T-cell (primary cell): ENCODE measurements at regions not wholly inside any gene's neighbourhood (a gene's known extent, or its start where the extent isn't known, plus 50 kb on each side); places are given as distances from the start of the nearest gene placed in this dataset.

ENCODE experiments used
- ATAC-seq, 4 experiments: fragments of 200-7000 bp in 3 of 4; fragments of 150-1000 bp in 1 of 4; cut with Tn5 transposase; replicated peaks in 1 of 4; 1 replicate in 3 of 4; 2 replicates in 1 of 4; pipeline ENCODE4 v1.10.0; 2021; ENCODE audit warnings: moderate library complexity in 3 of 4, mild to moderate bottlenecking in 2 of 4, moderate number of reproducible peaks in 1 of 4
- CTCF ChIA-PET, 2 donors: fragments of 300-600 bp; sonication (Branson Sonifier 250); formaldehyde crosslinking; loops; one replicate each; lab custom pipeline; 2022; ENCODE audit warnings: antibody characterized with exemption in 2 of 2; lab: Charles Lee
- POLR2A ChIA-PET, 2 donors: fragments of 300-600 bp; sonication (Branson Sonifier 250); formaldehyde crosslinking; loops; one replicate each; lab custom pipeline; 2022; ENCODE audit warnings: antibody characterized with exemption in 2 of 2; lab: Charles Lee
- DNase-seq, 35 experiments: peaks; one replicate each; pipeline versions ENCODE4 v3.0.0 to v3.0.0-alpha.2; 2013 to 2023
- H3K27ac ChIP-seq: one replicate; pipeline ENCODE4 v1.5.1; 2013; ENCODE audit warnings: low read length
- H3K27me3 ChIP-seq, 2 experiments: replicated peaks in 1 of 2; 1 replicate in 1 of 2; 2 replicates in 1 of 2; pipeline versions ENCODE4 v1.6.1 to v1.7.0; 2013; ENCODE audit warnings: low read length in 1 of 2, mixed read lengths in 1 of 2; ENCODE audit not compliant: control insufficient read depth in 2 of 2, insufficient read depth in 2 of 2; ENCODE audit errors: extremely low read depth in 1 of 2
- H3K36me3 ChIP-seq, 2 donors: 1 replicate in 1 of 2; 2 replicates in 1 of 2; pipeline versions ENCODE4 v1.6.1 to v1.7.0; 2013; ENCODE audit warnings: low read length in 1 of 2; ENCODE audit not compliant: control insufficient read depth in 2 of 2, insufficient read depth in 1 of 2; ENCODE audit errors: extremely low read depth in 1 of 2
- H3K4me1 ChIP-seq, 2 experiments: 1 replicate in 1 of 2; 2 replicates in 1 of 2; pipeline versions ENCODE4 v1.6.1 to v1.7.0; 2013; ENCODE audit warnings: low read length in 2 of 2, mixed read lengths in 1 of 2; ENCODE audit not compliant: insufficient read depth in 2 of 2, control insufficient read depth in 1 of 2; ENCODE audit errors: extremely low read depth in 1 of 2
- H3K4me3 ChIP-seq, 2 donors: 1 replicate in 1 of 2; 2 replicates in 1 of 2; pipeline versions ENCODE4 v1.5.1 to v1.7.0; 2013; ENCODE audit warnings: mild to moderate bottlenecking in 2 of 2, low read length in 1 of 2, moderate library complexity in 1 of 2; ENCODE audit not compliant: control insufficient read depth in 1 of 2; ENCODE audit errors: extremely low read depth in 1 of 2
- H3K9me3 ChIP-seq: 2 replicates; pipeline ENCODE4 v1.7.0; 2013
- H3K27ac Mint-ChIP-seq, 2 donors: one replicate each; pipeline ENCODE4 v1.8.0; 2020 to 2021; ENCODE audit warnings: mild to moderate bottlenecking in 2 of 2, mixed read lengths in 2 of 2
- H3K27me3 Mint-ChIP-seq, 2 donors: one replicate each; pipeline ENCODE4 v1.8.0; 2021 to 2022; ENCODE audit warnings: mixed read lengths in 2 of 2
- H3K36me3 Mint-ChIP-seq: one replicate; pipeline ENCODE4 v1.8.0; 2021; ENCODE audit warnings: mixed read lengths
- H3K4me1 Mint-ChIP-seq, 3 donors: one replicate each; pipeline ENCODE4 v1.8.0; 2020 to 2022; ENCODE audit warnings: mixed read lengths in 3 of 3, mild to moderate bottlenecking in 1 of 3
- H3K4me3 Mint-ChIP-seq, 3 donors: one replicate each; pipeline ENCODE4 v1.8.0; 2020 to 2022; ENCODE audit warnings: mild to moderate bottlenecking in 3 of 3, mixed read lengths in 3 of 3, moderate library complexity in 3 of 3
- H3K9me3 Mint-ChIP-seq, 3 donors: one replicate each; pipeline ENCODE4 v1.8.0; 2020 to 2022; ENCODE audit warnings: mixed read lengths in 3 of 3
- WGBS: methylation state at CpG from one replicate; pipeline ENCODE4 v1.1.5; 2013; ENCODE audit warnings: missing lambda C conversion rate; ENCODE audit not compliant: insufficient coverage; 5-methylcytosine and 5-hydroxymethylcytosine counted together

GRCh38 chr9:80400624-80401230, 829.0 kb downstream of the TLE4 start:
- Histone ChIP-seq H3K27me3 (no peaks in the 10 kb centered on the region), H3K9me3 (no peaks in the 10 kb centered on the region), H3K27ac (no peak overlapping the region), H3K4me1 (no peaks in the 10 kb centered on the region), H3K36me3 (no peaks in the 10 kb centered on the region), H3K4me3 (no peak overlapping the region)
- peaks cover 0 to 7% (median 5%) of the 10 kb centered on the region in 3 donors for H3K9me3 Mint-ChIP-seq
- ATAC-seq (no peak), DNase-seq (no peak)
- H3K4me3 Mint-ChIP-seq = no peak overlapping the region
- POLR2A ChIA-PET = no interaction called here
- no peaks in the 10 kb centered on the region for H3K36me3 Mint-ChIP-seq
- no peak overlapping the region for H3K27ac Mint-ChIP-seq
- CTCF ChIA-PET = no interaction called here
- no peaks in the 10 kb centered on the region for H3K27me3 Mint-ChIP-seq
- H3K4me1 Mint-ChIP-seq = no peaks in the 10 kb centered on the region
- WGBS = no CpG with 5 or more reads among the region's 3 CpGs

DNA sequence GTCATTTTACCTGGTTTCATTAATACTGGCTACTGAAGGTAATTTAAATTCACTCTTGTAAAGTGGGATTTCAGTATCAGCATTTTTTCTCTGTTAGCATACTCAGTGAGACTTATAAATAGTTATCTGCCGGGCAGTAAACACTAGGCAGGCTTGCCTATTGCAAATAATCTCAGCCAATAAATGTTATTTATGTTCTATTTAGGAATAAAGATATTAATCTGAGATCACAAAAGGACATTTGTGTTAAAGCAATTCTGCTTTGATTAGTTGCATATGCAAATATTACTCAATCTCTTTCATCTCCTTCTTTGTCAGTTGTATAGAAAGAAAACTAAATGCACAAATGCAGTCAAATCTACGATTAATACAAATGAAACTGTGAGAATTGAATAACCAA, 827.8 kb downstream of the TLE4 start:
- no peak for DNase-seq
- ATAC-seq = no peak
- POLR2A ChIA-PET = no interaction called here
- no CpG with 5 or more reads among the region's 2 CpGs for WGBS
- CTCF ChIA-PET = no interaction called here
- no peaks in the 10 kb centered on the region for H3K36me3 ChIP-seq
- H3K27ac Mint-ChIP-seq = no peak overlapping the region
- no peaks in the 10 kb centered on the region for H3K27me3 ChIP-seq
- peaks cover 0 to 7% (median 3%) of the 10 kb centered on the region in 3 donors for H3K9me3 Mint-ChIP-seq
- H3K9me3 ChIP-seq = no peaks in the 10 kb centered on the region
- no peak overlapping the region for H3K4me3 Mint-ChIP-seq
- H3K27ac ChIP-seq = no peak overlapping the region
- H3K36me3 Mint-ChIP-seq = no peaks in the 10 kb centered on the region
- no peaks in the 10 kb centered on the region for H3K27me3 Mint-ChIP-seq
- H3K4me3 ChIP-seq = no peak overlapping the region
- H3K4me1 ChIP-seq = no peaks in the 10 kb centered on the region
- no peaks in the 10 kb centered on the region for H3K4me1 Mint-ChIP-seq

DNA sequence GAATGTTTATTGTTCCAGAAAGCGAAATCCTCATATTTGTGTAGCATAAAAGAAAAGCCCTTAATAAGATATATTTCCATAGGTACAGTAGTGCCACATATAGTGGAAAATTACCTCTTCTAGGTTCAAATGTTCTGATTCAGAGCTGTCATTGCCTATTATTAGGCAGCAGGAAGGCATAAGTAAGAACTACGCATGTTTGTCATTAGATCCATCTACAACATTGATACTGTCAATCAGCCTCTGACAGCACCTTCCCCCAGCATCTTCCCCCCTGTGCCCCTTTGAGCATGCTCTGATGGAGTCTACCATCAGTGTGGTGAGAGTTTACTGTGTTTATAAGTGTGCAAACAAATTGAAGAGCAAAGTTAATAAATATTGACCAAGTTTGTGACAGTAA, 816.1 kb downstream of the TLE4 start:
- Mint-ChIP-seq H3K27me3 (no peaks in the 10 kb centered on the region), H3K36me3 (no peaks in the 10 kb centered on the region), H3K4me3 (no peak overlapping the region), H3K27ac (no peak overlapping the region), H3K9me3 (peaks cover 4 to 11% (median 5%) of the 10 kb centered on the region in 3 donors), H3K4me1 (no peaks in the 10 kb centered on the region)
- Histone ChIP-seq H3K4me1 (no peaks in the 10 kb centered on the region), H3K27ac (no peak overlapping the region), H3K27me3 (no peaks in the 10 kb centered on the region), H3K36me3 (no peaks in the 10 kb centered on the region), H3K4me3 (no peak overlapping the region), H3K9me3 (no peaks in the 10 kb centered on the region)
- CTCF ChIA-PET = no interaction called here
- POLR2A ChIA-PET = no interaction called here
- ATAC-seq (no peak), DNase-seq (no peak)
- no CpG with 5 or more reads among the region's 2 CpGs for WGBS

DNA sequence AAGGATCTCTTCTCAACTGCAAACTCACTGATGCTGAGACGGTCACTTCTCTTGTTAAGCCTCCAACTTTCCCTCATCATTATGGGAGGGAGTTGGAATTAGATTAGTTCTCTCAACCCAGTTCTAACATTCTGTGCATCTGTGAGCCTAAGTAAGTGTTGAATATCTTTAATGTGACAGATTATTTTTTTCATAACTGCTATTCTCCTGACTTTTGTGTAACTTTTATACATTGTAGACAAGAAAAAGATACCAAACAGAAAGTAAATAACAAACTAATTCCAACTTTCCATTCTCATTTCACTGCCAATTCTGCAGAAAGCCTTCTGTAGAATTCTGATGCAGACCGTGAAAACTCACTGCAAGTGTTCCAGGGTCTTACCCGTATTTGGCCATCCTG, 813.5 kb downstream of the TLE4 start:
- DNase-seq (no peak), ATAC-seq (no peak)
- no peak overlapping the region for H3K27ac ChIP-seq
- Mint-ChIP-seq H3K9me3 (peaks cover 0 to 4% (median 0%) of the 10 kb centered on the region in 3 donors), H3K4me1 (no peaks in the 10 kb centered on the region), H3K27ac (no peak overlapping the region), H3K36me3 (no peaks in the 10 kb centered on the region), H3K4me3 (no peak overlapping the region), H3K27me3 (no peaks in the 10 kb centered on the region)
- 86% methylated on average over 1 of the region's 3 CpGs for WGBS
- no peaks in the 10 kb centered on the region for H3K9me3 ChIP-seq
- POLR2A ChIA-PET = no interaction called here
- no peak overlapping the region for H3K4me3 ChIP-seq
- no peaks in the 10 kb centered on the region for H3K4me1 ChIP-seq
- H3K27me3 ChIP-seq = no peaks in the 10 kb centered on the region
- CTCF ChIA-PET = no interaction called here
- H3K36me3 ChIP-seq = no peaks in the 10 kb centered on the region

- Histone ChIP-seq H3K27me3 (no peaks in the 10 kb centered on the region), H3K36me3 (no peaks in the 10 kb centered on the region), H3K4me1 (no peaks in the 10 kb centered on the region), H3K9me3 (no peaks in the 10 kb centered on the region), H3K4me3 (no peak overlapping the region), H3K27ac (no peak overlapping the region)
- Mint-ChIP-seq H3K4me3 (no peak overlapping the region), H3K36me3 (no peaks in the 10 kb centered on the region), H3K27me3 (no peaks in the 10 kb centered on the region), H3K27ac (no peak overlapping the region), H3K4me1 (no peaks in the 10 kb centered on the region), H3K9me3 (peaks cover 0 to 2% (median 0%) of the 10 kb centered on the region in 3 donors)
- POLR2A ChIA-PET = no interaction called here
- CTCF ChIA-PET = no interaction called here
- DNase-seq (no peak), ATAC-seq (no peak)
- no CpG with 5 or more reads among the region's 2 CpGs for WGBS
Measured at GRCh38 chr9:80383331-80383730, 811.6 kb downstream of the TLE4 start.

DNA sequence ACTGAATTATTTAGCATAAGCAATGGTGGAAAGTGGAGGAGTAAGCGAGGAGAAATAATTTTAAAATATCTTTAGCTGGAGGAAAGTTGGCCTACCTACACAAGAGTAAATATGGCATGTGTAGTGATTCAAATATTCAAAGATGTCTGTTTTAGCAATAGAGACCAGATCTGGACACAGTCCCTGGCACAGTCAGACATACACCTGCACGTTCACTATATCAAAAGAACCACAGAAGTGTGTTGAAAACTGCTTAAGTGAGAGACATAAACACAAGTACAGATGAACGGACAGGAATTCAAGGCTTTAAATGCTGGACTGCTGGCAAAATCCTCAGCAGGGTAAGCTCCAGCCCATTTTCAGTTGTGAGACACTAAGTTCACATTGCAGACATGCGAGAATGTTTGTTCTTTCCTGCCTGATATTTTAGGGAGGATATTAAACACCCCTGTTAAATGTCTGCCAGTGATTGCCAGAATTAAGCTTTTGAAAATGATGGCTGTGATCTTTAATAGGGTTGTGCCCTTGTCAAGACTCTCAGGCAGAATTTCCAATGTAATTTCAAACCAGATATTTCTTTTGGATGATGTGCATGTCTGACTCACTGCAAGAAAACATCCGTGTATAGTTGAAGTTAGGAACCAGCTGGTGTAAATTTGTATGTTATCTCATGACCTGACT, 810.6 kb downstream of the TLE4 start:
- no peaks in the 10 kb centered on the region for H3K9me3 Mint-ChIP-seq
- ATAC-seq (no peak), DNase-seq (no peak)
- no peaks in the 10 kb centered on the region for H3K36me3 Mint-ChIP-seq
- Histone ChIP-seq H3K36me3 (no peaks in the 10 kb centered on the region), H3K27me3 (no peaks in the 10 kb centered on the region), H3K4me1 (no peaks in the 10 kb centered on the region), H3K27ac (no peak overlapping the region), H3K4me3 (no peak overlapping the region), H3K9me3 (no peaks in the 10 kb centered on the region)
- H3K27me3 Mint-ChIP-seq = no peaks in the 10 kb centered on the region
- WGBS = 79% methylated on average over 2 of the region's 5 CpGs
- H3K27ac Mint-ChIP-seq = no peak overlapping the region
- POLR2A ChIA-PET = no interaction called here
- H3K4me3 Mint-ChIP-seq = no peak overlapping the region
- H3K4me1 Mint-ChIP-seq = no peaks in the 10 kb centered on the region
- CTCF ChIA-PET = no interaction called here
